ENCODE measurements at regions not wholly inside any gene's neighbourhood (a gene's known extent, or its start where the extent isn't known, plus 50 kb on each side); places are given as distances from the start of the nearest gene placed in this dataset.

DNA sequence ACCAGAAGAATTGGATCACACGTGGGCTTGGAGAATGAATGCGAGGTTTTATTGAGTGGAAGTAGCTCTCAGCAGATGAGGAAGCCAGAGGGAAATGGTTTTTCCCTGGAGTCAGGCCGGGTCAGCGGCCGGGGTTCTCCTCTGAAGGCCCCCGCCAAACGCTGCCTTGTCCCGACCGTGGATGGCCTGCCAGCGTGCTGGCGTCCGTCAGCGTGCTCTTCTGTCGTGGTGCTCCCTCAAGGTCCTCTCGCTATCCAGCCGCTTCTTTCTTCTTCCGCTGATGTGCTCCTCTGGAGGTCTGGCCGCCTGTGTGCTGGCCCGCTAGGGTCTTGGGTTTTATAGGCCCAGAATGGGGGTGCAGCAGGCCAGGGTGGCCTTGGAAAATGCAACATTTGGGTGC is 632.2 kb downstream of the TRAM1L1 start:
- no peaks in the 10 kb centered on the region for H3K79me2 ChIP-seq (ENCODE audit: insufficient read depth, low read length)
- no peak for TF ChIP-seq EZH2phosphoT487 (IDR thresholded peaks at IDR 0.05; ENCODE audit: borderline replicate concordance)
- TF ChIP-seq, protein P1, sequence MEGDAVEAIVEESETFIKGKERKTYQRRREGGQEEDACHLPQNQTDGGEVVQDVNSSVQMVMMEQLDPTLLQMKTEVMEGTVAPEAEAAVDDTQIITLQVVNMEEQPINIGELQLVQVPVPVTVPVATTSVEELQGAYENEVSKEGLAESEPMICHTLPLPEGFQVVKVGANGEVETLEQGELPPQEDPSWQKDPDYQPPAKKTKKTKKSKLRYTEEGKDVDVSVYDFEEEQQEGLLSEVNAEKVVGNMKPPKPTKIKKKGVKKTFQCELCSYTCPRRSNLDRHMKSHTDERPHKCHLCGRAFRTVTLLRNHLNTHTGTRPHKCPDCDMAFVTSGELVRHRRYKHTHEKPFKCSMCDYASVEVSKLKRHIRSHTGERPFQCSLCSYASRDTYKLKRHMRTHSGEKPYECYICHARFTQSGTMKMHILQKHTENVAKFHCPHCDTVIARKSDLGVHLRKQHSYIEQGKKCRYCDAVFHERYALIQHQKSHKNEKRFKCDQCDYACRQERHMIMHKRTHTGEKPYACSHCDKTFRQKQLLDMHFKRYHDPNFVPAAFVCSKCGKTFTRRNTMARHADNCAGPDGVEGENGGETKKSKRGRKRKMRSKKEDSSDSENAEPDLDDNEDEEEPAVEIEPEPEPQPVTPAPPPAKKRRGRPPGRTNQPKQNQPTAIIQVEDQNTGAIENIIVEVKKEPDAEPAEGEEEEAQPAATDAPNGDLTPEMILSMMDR (conservative IDR thresholded peaks at IDR 0.05; ENCODE audit: low read length) = no peak
- H3K4me2 ChIP-seq (ENCODE audit: low read depth, low read length, poor library complexity, severe bottlenecking) = no peak overlapping the region
- no peak overlapping the region for H3K9ac ChIP-seq (ENCODE audit: low read depth, low read length, poor library complexity, severe bottlenecking)
- no peaks in the 10 kb centered on the region for H3K36me3 ChIP-seq (ENCODE audit: insufficient read depth, low read length)
- no peaks in the 10 kb centered on the region for H3F3A ChIP-seq (ENCODE audit: low read depth)
- no peak overlapping the region for H3K4me3 ChIP-seq (ENCODE audit: low read length, poor library complexity, severe bottlenecking)
- H3K9me3 ChIP-seq (ENCODE audit: insufficient read depth, low read depth, low read length) = no peaks in the 10 kb centered on the region
- no peaks in the 10 kb centered on the region for H3K4me1 ChIP-seq (ENCODE audit: insufficient read depth, low read length, poor library complexity, severe bottlenecking)
- no peaks in the 10 kb centered on the region for H3K9me2 ChIP-seq (replicated peaks; ENCODE audit: low read depth, low read length)
- no peaks in the 10 kb centered on the region for H4K20me1 ChIP-seq (ENCODE audit: insufficient read depth, low read length, poor library complexity, severe bottlenecking)
- H2AFZ ChIP-seq (ENCODE audit: low read length) = no peak overlapping the region
- H3K27me3 ChIP-seq (ENCODE audit: insufficient read depth, low read length, poor library complexity, severe bottlenecking) = no peaks in the 10 kb centered on the region

DNA sequence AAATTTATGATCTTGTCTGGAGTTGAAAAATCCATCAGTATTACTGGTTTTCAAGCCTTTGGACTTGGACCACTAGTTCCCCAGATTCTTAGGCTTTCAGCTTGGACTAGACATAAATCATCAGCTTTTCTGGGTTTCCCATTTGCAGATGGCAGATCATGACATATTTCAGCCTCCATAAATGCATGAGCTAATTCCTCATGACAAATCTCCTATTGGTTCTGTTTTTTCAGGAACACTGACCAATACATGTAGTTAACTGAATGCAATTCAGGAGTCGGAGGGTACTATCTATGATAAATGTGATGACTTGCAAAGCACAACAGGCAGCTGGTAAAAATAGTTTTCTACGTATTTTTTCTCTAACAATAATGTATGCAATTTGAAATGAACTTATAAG is 635.6 kb downstream of the TRAM1L1 start:
- H3K9me2 ChIP-seq (replicated peaks; ENCODE audit: low read depth, low read length) = no peaks in the 10 kb centered on the region
- H3F3A ChIP-seq (ENCODE audit: low read depth) = no peaks in the 10 kb centered on the region
- H3K9ac ChIP-seq (ENCODE audit: low read depth, low read length, poor library complexity, severe bottlenecking) = no peak overlapping the region
- no peaks in the 10 kb centered on the region for H3K9me3 ChIP-seq (ENCODE audit: insufficient read depth, low read depth, low read length)
- no peak overlapping the region for H3K4me3 ChIP-seq (ENCODE audit: low read length, poor library complexity, severe bottlenecking)
- no peaks in the 10 kb centered on the region for H3K36me3 ChIP-seq (ENCODE audit: insufficient read depth, low read length)
- no peak for TF ChIP-seq EZH2phosphoT487 (IDR thresholded peaks at IDR 0.05; ENCODE audit: borderline replicate concordance)
- TF ChIP-seq, protein P1 (conservative IDR thresholded peaks at IDR 0.05; ENCODE audit: low read length) = no peak
- H4K20me1 ChIP-seq (ENCODE audit: insufficient read depth, low read length, poor library complexity, severe bottlenecking) = no peaks in the 10 kb centered on the region
- H3K4me2 ChIP-seq (ENCODE audit: low read depth, low read length, poor library complexity, severe bottlenecking) = no peak overlapping the region
- no peaks in the 10 kb centered on the region for H3K4me1 ChIP-seq (ENCODE audit: insufficient read depth, low read length, poor library complexity, severe bottlenecking)
- H3K79me2 ChIP-seq (ENCODE audit: insufficient read depth, low read length) = no peaks in the 10 kb centered on the region
- H3K27me3 ChIP-seq (ENCODE audit: insufficient read depth, low read length, poor library complexity, severe bottlenecking) = no peaks in the 10 kb centered on the region
- no peak overlapping the region for H2AFZ ChIP-seq (ENCODE audit: low read length)

DNA sequence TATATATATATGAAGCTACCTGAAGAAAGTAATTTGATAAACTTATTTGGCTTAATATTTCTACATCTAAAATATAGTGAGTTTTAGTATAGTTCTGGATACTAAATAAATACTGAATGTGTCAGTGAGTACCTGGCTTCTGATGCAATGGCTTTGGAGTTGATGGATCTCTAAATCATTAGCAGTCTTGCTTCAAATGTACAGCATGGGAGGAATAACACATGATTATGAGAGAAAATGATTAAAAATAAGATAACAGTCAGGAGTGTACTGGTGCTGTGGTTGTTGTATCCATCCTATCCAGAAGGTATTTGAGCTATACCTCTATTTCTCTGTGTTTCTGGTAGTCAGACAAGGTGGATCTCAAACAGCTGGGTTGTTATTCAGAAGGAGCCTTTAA is 641.3 kb downstream of the TRAM1L1 start:
- Histone ChIP-seq H3K9me3 (ENCODE audit: insufficient read depth, low read depth, low read length) (no peaks in the 10 kb centered on the region), H3K27me3 (ENCODE audit: insufficient read depth, low read length, poor library complexity, severe bottlenecking) (no peaks in the 10 kb centered on the region), H2AFZ (ENCODE audit: low read length) (no peak overlapping the region), H3K4me1 (ENCODE audit: insufficient read depth, low read length, poor library complexity, severe bottlenecking) (no peaks in the 10 kb centered on the region), H3K4me3 (ENCODE audit: low read length, poor library complexity, severe bottlenecking) (no peak overlapping the region), H3K9ac (ENCODE audit: low read depth, low read length, poor library complexity, severe bottlenecking) (no peak overlapping the region), H3K36me3 (ENCODE audit: insufficient read depth, low read length) (no peaks in the 10 kb centered on the region), H3K79me2 (ENCODE audit: insufficient read depth, low read length) (no peaks in the 10 kb centered on the region), H4K20me1 (ENCODE audit: insufficient read depth, low read length, poor library complexity, severe bottlenecking) (no peaks in the 10 kb centered on the region), H3F3A (ENCODE audit: low read depth) (no peaks in the 10 kb centered on the region), H3K4me2 (ENCODE audit: low read depth, low read length, poor library complexity, severe bottlenecking) (no peak overlapping the region), H3K9me2 (replicated peaks; ENCODE audit: low read depth, low read length) (no peaks in the 10 kb centered on the region)
- no peak for TF ChIP-seq EZH2phosphoT487 (IDR thresholded peaks at IDR 0.05; ENCODE audit: borderline replicate concordance)
- TF ChIP-seq, protein P1 (conservative IDR thresholded peaks at IDR 0.05; ENCODE audit: low read length) = no peak
